OCI-LY1 (cell line): ENCODE measurements at regions not wholly inside any gene's neighbourhood (a gene's known extent, or its start where the extent isn't known, plus 50 kb on each side); places are given as distances from the start of the nearest gene placed in this dataset.

Source experiments
- CTCF ChIP-seq: fragments of 200-600 bp; sonication (generic), shearing (Covaris generic); IDR thresholded peaks from 2 replicates; pipeline ENCODE4 v1.5.1; 2017; ENCODE audit warnings: mild to moderate bottlenecking, antibody characterized with exemption, low read length, moderate library complexity, mixed read lengths
- EZH2 ChIP-seq: fragments of 200-600 bp; sonication (generic), shearing (Covaris generic); IDR thresholded peaks from 2 replicates; pipeline ENCODE4 v1.8.0; 2017; ENCODE audit warnings: borderline replicate concordance, mixed run types, mild to moderate bottlenecking, antibody characterized with exemption, low read length, moderate library complexity, mixed read lengths

- TF ChIP-seq CTCF, result no peak
- no peak for TF ChIP-seq EZH2
These were observed 401.0 kb upstream of the ADAMTSL1 start for GRCh38 chr9:18073002-18073401.
